DOHH2 (cell line): ENCODE measurements at regions not wholly inside any gene's neighbourhood (a gene's known extent, or its start where the extent isn't known, plus 50 kb on each side); places are given as distances from the start of the nearest gene placed in this dataset.

Source experiments
- H3F3A ChIP-seq: fragments of 200-600 bp; sonication (generic), shearing (Covaris generic); 2 replicates; pipeline ENCODE4 v1.6.0; 2016; ENCODE audit warnings: antibody characterized with exemption, mild to moderate bottlenecking; ENCODE audit not compliant: control insufficient read depth, insufficient read depth
- H3K27ac ChIP-seq: fragments of 200-600 bp; sonication (generic); 2 replicates; pipeline ENCODE4 v1.5.1; 2014; ENCODE audit warnings: low read depth, mild to moderate bottlenecking, low read length, moderate library complexity
- H3K27me3 ChIP-seq: fragments of 200-600 bp; sonication (generic); 2 replicates; pipeline ENCODE4 v1.6.1; 2014; ENCODE audit warnings: mild to moderate bottlenecking, low read length, mixed read lengths; ENCODE audit not compliant: control insufficient read depth
- H3K36me3 ChIP-seq: fragments of 200-600 bp; sonication (generic); 2 replicates; pipeline ENCODE4 v1.6.1; 2014; ENCODE audit warnings: mild to moderate bottlenecking, low read length, moderate library complexity, mixed read lengths; ENCODE audit not compliant: control insufficient read depth
- H3K4me1 ChIP-seq: fragments of 200-600 bp; sonication (generic); 2 replicates; pipeline ENCODE4 v1.6.1; 2014; ENCODE audit warnings: mild to moderate bottlenecking, low read length, mixed read lengths; ENCODE audit not compliant: control insufficient read depth
- H3K4me2 ChIP-seq: fragments of 200-600 bp; sonication (generic); 2 replicates; pipeline ENCODE4 v1.6.0; 2014; ENCODE audit warnings: mild to moderate bottlenecking, low read length, moderate library complexity
- H3K4me3 ChIP-seq: fragments of 200-600 bp; sonication (generic); 2 replicates; pipeline ENCODE4 v1.5.1; 2014; ENCODE audit warnings: mild to moderate bottlenecking, low read length, mixed read lengths
- H3K79me2 ChIP-seq: fragments of 200-600 bp; sonication (generic); 2 replicates; pipeline ENCODE4 v1.6.1; 2014; ENCODE audit warnings: mild to moderate bottlenecking, low read length, mixed read lengths; ENCODE audit not compliant: control insufficient read depth
- H3K9me2 ChIP-seq: fragments of 200-600 bp; sonication (generic); replicated peaks from 2 replicates; pipeline ENCODE4 v1.6.1; 2014; ENCODE audit warnings: mild to moderate bottlenecking, low read length, mixed read lengths; ENCODE audit not compliant: control insufficient read depth
- H3K9me3 ChIP-seq: fragments of 200-600 bp; sonication (generic); 2 replicates; pipeline ENCODE4 v1.6.1; 2014; ENCODE audit warnings: antibody characterized with exemption, low read length, mixed read lengths; ENCODE audit not compliant: control insufficient read depth, insufficient read depth
- H4K20me1 ChIP-seq: fragments of 200-600 bp; sonication (generic); 2 replicates; pipeline ENCODE4 v1.6.0; 2014; ENCODE audit warnings: low read depth, mild to moderate bottlenecking, antibody characterized with exemption, low read length, moderate library complexity; ENCODE audit not compliant: control insufficient read depth, insufficient read depth
- CTCF ChIP-seq: fragments of 200-600 bp; sonication (generic); IDR thresholded peaks from one replicate; pipeline ENCODE4 v1.5.1; 2014; ENCODE audit warnings: antibody characterized with exemption, mild to moderate bottlenecking, low read depth, low read length; ENCODE audit not compliant: poor library complexity, severe bottlenecking
- EZH2phosphoT487 ChIP-seq: fragments of 200-600 bp; sonication (generic); IDR thresholded peaks from 2 replicates; pipeline ENCODE4 v1.6.1; 2017; ENCODE audit warnings: borderline replicate concordance, mild to moderate bottlenecking, antibody characterized with exemption, low read length, moderate library complexity, mixed read lengths

DNA sequence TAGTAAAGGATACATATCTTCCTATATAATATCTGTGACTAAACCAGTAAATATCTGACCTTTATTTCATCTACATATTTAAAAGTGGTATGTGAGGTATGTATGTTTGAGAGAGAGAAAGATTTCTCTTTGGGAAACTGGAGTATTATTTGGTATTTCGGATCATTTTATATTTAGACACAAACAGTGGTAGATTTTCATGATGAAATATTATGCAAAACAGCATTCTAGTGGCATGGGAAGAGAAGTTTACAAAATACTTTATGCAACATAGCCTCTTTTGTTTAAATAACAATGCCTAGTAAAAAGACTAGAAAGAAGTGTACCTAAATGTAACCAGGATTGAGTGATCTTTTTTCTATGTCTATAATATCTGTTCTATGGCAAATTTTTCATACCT is 98.6 kb upstream of the TMEM168 start:
- peaks cover 11% of the 10 kb centered on the region for H3K36me3 ChIP-seq
- no peaks in the 10 kb centered on the region for H4K20me1 ChIP-seq
- H3K27ac ChIP-seq: no peak overlapping the region
- H3F3A ChIP-seq: no peaks in the 10 kb centered on the region
- no peaks in the 10 kb centered on the region for H3K4me1 ChIP-seq
- H3K9me2 ChIP-seq: no peaks in the 10 kb centered on the region
- H3K79me2 ChIP-seq: no peaks in the 10 kb centered on the region
- H3K4me2 ChIP-seq: no peak overlapping the region
- H3K4me3 ChIP-seq: no peak overlapping the region
- peaks cover 6% of the 10 kb centered on the region; the same call in 1 of the 2 replicates for H3K9me3 ChIP-seq
- no peak for TF ChIP-seq CTCF
- TF ChIP-seq EZH2phosphoT487: no peak
- no peaks in the 10 kb centered on the region for H3K27me3 ChIP-seq

GRCh38 chr7:112887976-112888375 is 97.8 kb upstream of the TMEM168 start:
- Histone ChIP-seq H3K4me2 (no peak overlapping the region), H3K9me2 (no peaks in the 10 kb centered on the region), H3K9me3 (peaks cover 6% of the 10 kb centered on the region; the same call in 1 of the 2 replicates), H3K4me1 (peaks cover 8% of the 10 kb centered on the region), H4K20me1 (no peaks in the 10 kb centered on the region), H3K79me2 (no peaks in the 10 kb centered on the region), H3K27ac (no peak overlapping the region), H3F3A (peaks cover 6% of the 10 kb centered on the region; the same call in 1 of the 2 replicates), H3K4me3 (no peak overlapping the region), H3K27me3 (no peaks in the 10 kb centered on the region), H3K36me3 (peaks cover 7% of the 10 kb centered on the region; the same call in 1 of the 2 replicates)
- TF ChIP-seq EZH2phosphoT487: no peak

GRCh38 chr7:112887337-112887736 is 97.1 kb upstream of the TMEM168 start:
- Histone ChIP-seq H3K4me3 (no peak overlapping the region), H3F3A (peaks cover 6% of the 10 kb centered on the region; the same call in 1 of the 2 replicates), H3K9me3 (peaks cover 6% of the 10 kb centered on the region; the same call in 1 of the 2 replicates), H3K9me2 (no peaks in the 10 kb centered on the region), H3K4me2 (no peak overlapping the region), H3K79me2 (no peaks in the 10 kb centered on the region), H3K27ac (no peak overlapping the region), H3K27me3 (no peaks in the 10 kb centered on the region), H4K20me1 (no peaks in the 10 kb centered on the region), H3K36me3 (peaks cover 7% of the 10 kb centered on the region; the same call in 1 of the 2 replicates), H3K4me1 (peaks cover 14% of the 10 kb centered on the region)
- TF ChIP-seq CTCF (no peak), EZH2phosphoT487 (no peak)

GRCh38 chr7:112886208-112886607 is 96.0 kb upstream of the TMEM168 start:
- Histone ChIP-seq H3K4me2 (no peak overlapping the region), H3K4me1 (peaks cover 21% of the 10 kb centered on the region), H4K20me1 (no peaks in the 10 kb centered on the region), H3K27me3 (no peaks in the 10 kb centered on the region), H3K4me3 (no peak overlapping the region), H3K27ac (no peak overlapping the region), H3K9me2 (no peaks in the 10 kb centered on the region), H3K79me2 (peaks cover 7% of the 10 kb centered on the region; the same call in 1 of the 2 replicates), H3K36me3 (peaks cover 14% of the 10 kb centered on the region), H3F3A (peaks cover 6% of the 10 kb centered on the region; the same call in 1 of the 2 replicates), H3K9me3 (peaks cover 10% of the 10 kb centered on the region; the same call in 1 of the 2 replicates)
- no peak for TF ChIP-seq EZH2phosphoT487
- no peak for TF ChIP-seq CTCF
